AG09309 (cell line): ENCODE measurements at regions not wholly inside any gene's neighbourhood (a gene's known extent, or its start where the extent isn't known, plus 50 kb on each side); places are given as distances from the start of the nearest gene placed in this dataset.
"Not testable (repeated sequence)": the region's sequence is repeated elsewhere in the genome, so short reads cannot be mapped to it uniquely, and the experiment has no call there.

ENCODE experiments used
- DNase-seq: peaks from one replicate; pipeline ENCODE4 v3.0.0-alpha.2; 2010; ENCODE audit warnings: low read depth
- H3K4me3 ChIP-seq: 2 replicates; pipeline ENCODE4 v1.5.1; 2011; ENCODE audit warnings: mild to moderate bottlenecking, low read depth, low read length, moderate library complexity; ENCODE audit not compliant: control insufficient read depth
- TF ChIP-seq, protein P1 (sequence below): IDR thresholded peaks from 2 replicates; pipeline ENCODE4 v1.5.1; 2011; ENCODE audit warnings: mild to moderate bottlenecking, low read depth, low read length, inconsistent platforms; ENCODE audit not compliant: insufficient read depth, control insufficient read depth; ENCODE audit errors: missing control alignments

DNA sequence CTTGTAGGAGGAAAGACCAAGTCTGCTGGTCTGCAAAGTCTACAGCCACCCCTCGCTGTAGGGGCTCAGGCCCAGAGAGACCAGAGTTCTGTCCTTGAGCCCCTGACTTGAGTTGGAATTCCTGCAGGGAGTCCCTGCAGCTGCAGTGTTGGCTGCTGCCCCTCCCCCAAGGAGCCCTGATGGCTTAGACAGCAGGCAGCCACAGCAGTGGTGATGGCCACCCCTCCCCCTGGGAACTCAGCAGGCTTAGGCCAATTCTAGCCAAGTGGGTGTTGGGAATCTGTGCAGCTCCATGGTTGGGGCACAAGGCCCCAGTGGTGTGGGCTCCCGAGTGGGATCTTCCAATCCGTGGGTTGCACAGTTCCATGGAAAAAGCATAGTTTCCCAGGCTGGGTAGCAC lies 345.4 kb downstream of the CD109 start:
- TF ChIP-seq, protein P1, sequence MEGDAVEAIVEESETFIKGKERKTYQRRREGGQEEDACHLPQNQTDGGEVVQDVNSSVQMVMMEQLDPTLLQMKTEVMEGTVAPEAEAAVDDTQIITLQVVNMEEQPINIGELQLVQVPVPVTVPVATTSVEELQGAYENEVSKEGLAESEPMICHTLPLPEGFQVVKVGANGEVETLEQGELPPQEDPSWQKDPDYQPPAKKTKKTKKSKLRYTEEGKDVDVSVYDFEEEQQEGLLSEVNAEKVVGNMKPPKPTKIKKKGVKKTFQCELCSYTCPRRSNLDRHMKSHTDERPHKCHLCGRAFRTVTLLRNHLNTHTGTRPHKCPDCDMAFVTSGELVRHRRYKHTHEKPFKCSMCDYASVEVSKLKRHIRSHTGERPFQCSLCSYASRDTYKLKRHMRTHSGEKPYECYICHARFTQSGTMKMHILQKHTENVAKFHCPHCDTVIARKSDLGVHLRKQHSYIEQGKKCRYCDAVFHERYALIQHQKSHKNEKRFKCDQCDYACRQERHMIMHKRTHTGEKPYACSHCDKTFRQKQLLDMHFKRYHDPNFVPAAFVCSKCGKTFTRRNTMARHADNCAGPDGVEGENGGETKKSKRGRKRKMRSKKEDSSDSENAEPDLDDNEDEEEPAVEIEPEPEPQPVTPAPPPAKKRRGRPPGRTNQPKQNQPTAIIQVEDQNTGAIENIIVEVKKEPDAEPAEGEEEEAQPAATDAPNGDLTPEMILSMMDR: no peak
- no peak for DNase-seq
- no peak overlapping the region for H3K4me3 ChIP-seq

DNA sequence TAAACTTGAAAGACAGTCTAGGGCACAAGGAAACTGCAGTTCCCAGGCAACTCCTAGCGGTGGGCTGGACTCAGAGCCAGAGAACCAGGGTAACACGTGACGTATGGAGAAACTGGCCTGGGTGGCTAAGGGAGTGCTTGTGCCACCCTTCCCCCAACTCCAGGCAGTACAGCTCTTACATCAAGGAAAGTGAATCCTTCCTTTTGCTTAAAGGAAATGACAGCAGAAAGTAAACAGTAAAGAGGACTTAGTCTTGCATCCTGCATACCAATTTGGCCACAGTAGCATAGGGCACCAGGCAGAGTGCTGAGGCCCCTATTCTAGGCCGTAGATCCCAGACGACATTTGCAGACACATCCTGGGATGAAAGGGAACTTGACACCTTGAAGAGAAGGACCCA lies 322.8 kb downstream of the CD109 start:
- no peak for DNase-seq
- TF ChIP-seq, protein P1: no peak
- H3K4me3 ChIP-seq: no peak overlapping the region

DNA sequence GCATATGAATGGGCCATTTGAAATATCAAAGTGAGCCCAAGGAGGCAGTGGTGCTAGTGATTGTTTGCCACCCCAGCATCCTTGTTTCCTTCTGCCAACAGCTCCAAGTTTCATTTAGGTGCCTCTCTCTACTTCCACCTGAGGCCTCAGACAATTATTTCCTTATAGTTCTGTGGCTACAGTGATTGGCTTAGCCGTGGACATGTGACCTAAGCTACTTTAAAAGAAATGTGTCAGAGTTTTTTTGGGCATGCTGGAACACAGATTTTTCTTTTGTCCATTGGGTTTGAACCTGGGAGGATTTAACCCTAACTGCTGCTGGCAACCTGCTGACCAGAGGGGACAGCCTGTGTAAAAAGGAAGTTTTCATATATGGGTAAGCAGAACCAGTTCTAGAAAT lies 319.4 kb downstream of the CD109 start:
- H3K4me3 ChIP-seq: no peak overlapping the region
- no peak for DNase-seq
- TF ChIP-seq, protein P1: no peak

DNA sequence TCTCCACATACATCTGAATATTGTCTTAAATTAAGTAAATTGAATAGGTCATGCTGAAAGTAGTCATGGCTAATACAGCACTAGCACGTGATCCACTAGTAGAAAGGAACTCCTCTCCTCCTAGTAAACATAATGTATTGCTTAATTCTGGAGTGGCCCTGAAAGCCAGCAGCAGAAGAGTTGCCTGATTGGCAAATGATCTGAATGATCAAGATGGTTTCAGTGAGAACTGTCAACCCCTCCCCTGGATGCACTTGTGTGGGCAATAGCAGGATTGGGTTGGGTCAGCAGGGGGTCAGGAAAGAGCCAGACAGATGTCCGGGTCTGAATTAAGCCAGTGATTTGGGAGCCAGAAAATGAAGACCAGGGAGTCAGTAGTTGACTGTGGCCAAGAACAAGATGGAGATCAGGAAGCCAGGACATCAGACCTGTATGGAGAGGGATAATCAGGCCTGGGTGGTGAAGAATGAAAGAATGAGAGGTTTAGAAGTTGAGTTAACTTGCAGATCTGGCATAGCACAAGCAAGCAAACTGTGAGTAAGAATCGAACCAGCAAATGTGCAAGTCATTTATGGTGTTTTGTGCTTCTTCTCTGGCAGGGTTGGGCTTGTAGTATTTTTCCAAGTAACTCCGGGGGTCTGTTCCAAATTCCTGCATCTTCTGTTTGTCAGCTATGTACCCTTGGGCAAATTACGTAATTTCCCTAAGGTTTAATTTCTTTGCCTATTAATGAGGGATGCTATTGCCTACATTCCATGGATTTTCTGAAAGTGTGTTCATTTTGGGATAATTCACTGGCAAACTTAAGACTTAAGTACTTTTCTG lies 304.9 kb downstream of the CD109 start:
- DNase-seq: no peak
- H3K4me3 ChIP-seq: no peak overlapping the region
- TF ChIP-seq, protein P1: no peak

DNA sequence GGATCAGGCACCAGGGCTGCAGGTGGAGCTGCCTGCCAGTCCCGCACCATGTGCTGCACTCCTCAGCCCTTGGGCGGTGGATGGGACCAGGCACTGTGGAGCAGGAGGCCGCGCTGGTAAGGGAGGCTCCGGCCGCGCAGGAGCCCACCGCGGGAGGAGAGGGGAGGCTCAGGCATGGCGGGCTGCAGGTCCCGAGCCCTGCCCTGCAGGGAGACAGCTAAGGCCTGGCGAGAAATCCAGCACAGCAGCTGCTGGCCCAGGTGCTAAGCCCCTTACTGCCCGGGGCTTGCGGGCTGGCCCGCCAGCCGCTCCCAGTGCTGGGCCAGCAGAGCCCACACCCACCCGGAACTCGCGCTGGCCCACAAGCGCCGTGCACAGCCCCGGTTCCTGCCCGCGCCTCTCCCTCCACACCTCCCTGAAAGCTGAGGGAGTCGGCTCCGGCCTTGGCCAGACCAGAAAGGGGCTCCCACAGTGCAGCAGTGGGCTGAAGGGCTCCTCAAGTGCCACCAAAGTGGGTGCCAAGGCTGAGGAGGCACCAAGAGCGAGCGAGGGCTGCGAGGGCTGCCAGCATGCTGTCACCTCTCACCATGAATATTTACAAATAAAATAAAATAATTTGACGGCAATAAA lies 294.7 kb downstream of the CD109 start:
- not testable (repeated sequence) for DNase-seq, H3K4me3 ChIP-seq

DNA sequence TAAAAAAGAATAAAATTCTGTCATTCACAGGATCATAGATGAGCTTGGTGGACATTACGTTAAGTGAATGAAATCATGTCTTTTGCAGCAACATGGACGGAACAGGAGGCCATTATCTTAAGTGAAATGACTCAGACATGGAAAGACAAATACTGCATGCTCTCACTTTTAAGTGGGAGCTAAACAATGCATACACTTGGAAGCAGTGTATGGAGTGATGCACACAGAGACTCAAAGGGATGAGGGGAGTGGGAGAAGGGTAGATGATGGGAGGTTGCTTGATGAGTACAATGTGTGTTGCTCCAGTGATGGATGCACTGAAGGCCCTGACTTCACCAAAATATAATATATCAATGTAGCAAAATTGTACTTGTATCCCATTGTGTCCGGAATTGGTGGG lies 293.4 kb downstream of the CD109 start:
- TF ChIP-seq, protein P1: no peak
- no peak overlapping the region for H3K4me3 ChIP-seq
- no peak for DNase-seq

DNA sequence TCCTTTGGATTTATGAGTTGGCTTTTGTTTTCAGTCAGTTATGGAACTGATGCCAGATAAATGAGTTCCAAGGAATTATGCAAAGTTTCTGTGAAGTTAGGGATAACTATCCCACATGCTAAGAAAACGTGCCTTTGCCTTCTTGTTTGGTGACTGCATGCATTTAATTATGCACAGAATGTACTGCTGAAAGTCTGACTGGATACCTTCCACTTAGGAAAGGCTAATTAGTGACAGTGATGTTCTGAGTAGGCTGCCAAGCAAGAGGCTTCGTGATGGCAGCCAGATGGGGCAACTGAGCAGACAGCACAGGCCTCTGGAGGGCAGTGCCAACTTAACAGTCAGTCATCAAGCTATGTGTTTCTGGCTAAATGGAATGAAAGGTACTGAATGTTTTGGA lies 289.9 kb downstream of the CD109 start:
- no peak overlapping the region for H3K4me3 ChIP-seq
- DNase-seq: peak; percentile 94
- TF ChIP-seq, protein P1: peak; percentile 61
